ENCODE measurements at regions not wholly inside any gene's neighbourhood (a gene's known extent, or its start where the extent isn't known, plus 50 kb on each side); places are given as distances from the start of the nearest gene placed in this dataset.

DNA sequence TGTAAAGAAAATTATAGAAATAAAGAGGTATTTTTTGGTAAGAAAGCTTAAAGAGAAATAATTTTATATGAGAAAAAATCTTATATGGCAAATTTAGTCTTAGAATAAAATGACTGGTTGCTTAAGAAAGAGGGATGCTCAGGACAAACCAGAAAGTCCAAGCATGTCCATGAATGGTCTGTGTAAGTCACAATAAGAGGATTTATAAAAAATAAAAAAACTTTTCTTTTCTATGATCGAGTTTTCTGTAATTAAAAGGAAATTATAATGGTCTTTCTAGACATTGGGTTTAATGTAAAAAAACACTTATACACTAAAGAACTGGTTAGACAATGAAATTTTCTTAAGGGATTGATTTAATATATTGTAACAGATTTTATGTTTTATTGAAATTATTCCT, 819.6 kb downstream of the TBC1D22A start:
- DNase-seq, result no peak

DNA sequence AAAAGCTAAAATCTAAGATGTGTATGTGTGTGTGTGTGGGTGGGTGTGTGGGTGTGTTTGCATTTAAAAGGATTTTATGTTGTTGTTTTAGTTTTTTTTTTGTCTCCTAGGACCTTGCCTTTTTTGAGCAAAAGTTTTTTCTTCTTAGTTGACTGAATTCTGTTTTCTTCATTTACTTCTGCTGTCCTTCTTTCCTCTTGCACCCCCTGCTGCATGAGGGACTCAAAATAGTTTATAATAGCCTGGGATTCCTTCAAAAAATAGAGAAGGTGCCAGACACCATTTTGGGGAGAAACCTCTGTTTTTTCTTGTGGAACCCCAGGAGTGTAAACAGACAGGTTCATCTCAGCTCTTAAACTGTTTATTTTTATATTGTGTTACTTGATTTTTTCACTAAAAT, 817.7 kb downstream of the TBC1D22A start:
- no peak for DNase-seq

DNA sequence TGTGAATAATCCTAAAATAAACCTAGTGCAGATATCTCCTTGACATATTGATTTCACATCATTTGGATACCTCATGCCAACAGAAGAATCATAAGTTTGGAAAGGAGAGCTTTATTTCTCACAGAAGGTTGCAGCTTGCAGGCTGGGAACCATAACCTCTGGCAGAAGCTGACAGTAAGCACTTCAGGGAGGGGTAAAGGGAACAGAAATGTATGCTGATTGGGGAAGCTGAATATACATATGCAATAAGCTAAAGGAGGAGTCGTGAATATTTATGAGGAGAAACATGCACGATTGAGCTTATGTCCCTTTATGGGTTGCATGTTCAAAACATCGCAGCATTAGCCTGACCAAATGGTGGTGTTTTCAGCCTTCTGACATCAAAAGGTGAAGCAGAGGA, 814.5 kb downstream of the TBC1D22A start:
- no peak for DNase-seq

DNA sequence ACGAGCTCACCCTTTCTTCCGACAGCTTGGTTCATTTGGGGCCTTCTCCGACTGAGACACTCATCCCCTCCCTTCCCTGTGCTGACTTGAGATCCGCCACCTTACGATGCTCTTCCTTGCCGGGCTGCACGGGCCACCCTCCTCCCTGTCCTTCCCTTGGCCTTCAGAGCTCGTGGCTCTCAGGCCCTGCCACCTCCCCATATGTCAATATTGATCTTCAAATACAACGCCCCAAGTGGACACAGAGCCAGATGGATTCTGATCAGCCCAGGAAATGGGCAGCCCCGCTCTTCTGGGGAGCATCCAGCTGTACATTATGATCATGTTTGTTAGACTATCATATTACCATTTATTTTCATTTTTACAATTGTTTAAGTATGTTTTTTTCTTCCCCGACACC, 812.8 kb downstream of the TBC1D22A start:
- no peak for DNase-seq

DNA sequence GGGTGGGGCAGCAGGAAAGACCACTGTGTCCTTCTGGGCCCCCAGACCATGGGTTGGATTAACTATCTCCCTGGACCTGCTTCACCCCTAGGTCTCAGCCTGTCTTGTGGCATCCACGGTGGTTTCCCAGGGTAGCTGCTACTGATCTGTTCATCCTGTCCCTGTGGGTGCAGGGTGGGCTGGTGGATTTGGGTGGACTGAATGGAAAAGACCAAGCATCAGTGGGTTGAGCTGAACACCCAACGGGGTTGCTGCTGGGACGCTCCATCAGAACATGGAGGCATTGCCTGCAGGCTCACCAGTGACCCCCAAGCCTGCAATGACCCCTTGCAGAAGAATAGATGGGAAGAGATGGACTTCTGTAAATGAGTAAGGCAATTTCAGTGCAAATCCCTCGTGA, 812.1 kb downstream of the TBC1D22A start:
- no peak for DNase-seq

DNA sequence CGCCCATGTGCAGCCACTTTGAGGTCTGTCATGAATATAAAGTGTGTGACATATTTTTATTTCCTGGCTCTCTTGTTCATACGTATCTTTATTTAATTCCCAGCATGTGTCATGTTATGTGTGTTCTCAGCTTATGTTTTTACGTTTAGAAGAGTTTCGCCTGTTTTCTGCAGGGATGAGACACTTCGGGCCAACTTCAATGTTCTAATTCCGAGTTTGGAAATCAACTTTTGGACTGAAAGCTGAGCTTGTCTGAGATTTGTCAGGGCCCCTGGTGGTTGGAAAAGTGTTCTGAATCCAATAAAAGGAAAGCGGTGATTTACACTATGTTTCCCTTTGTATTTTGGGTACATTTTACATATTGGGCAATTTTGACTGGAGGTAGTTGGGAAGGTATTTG, 810.7 kb downstream of the TBC1D22A start:
- no peak for DNase-seq

DNA sequence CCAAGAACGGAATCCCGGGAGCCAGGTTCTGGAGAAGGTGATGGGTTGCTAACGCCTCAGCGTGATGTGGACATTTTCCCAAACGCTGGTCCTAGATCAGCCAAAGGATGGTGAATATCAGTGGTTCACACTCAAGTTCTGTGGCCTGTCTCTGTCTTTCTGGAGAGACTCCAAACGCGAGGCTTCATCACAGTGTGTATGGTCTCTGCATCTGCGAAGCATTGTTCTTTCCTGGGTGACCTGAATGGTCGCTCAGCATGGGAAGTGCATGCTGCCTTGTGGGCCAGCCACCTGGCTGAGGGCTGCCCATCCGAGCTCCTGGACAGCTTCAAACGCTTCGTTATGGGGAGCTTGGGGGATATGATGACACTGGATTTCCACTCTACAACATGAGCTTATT, 810.0 kb downstream of the TBC1D22A start:
- no peak for DNase-seq

DNA sequence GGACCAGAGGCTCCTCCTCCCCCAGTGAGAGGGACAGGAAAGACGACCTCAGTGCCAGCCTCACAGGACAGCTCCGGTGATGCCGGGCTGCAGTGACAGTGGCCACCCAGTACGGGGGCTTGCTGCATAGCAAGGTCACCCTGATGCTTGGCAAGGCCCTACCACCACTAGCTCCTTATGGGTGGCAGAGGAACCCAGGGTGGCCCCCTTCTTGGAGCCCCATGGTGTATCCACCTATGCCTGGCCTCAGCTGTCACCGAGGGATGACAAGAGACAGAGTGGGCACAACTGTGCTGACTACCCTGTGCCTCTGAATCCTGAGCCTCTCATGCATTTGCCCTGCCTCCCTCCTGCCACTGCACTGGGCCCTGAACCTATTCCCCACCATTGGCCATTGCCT, 809.2 kb downstream of the TBC1D22A start:
- no peak for DNase-seq

DNA sequence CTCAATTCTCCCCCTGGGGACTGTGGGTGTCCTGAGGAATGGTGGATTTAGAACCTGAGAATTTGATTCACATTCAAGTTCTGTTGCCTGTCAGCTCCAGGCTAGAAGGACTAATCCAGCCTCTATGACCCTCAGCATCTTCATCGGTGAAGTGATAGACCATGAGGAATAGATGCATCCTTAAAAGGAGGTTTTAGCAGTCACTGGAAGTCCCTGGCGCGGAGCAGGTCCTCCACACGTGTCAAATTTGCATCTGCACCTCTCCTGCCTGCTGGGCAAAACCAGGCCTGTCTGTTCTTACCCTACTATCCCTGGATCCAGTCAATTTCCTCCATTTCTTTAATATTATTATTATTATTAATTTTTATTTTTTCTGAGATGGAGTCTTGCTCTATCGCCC, 808.4 kb downstream of the TBC1D22A start:
- DNase-seq, result no peak

DNA sequence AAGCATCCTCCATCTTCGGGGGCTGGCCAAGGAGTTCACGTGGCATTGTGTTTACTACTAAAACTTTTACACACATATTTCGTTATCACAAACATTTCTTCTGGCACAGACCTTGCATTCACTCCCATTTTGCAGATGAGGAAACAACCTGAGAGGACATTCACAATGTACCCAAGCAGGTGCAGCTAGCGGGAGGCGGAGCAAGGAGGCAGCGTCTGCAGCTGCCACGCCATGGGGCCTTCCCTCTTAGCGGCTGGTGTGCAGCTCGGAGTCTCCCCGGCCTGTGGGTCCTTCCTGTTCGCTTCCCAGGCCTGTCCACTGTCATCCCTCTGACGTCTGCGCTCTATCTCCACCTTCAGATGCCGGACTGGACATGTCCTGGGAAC, 807.8 kb downstream of the TBC1D22A start:
- DNase-seq, result no peak

DNA sequence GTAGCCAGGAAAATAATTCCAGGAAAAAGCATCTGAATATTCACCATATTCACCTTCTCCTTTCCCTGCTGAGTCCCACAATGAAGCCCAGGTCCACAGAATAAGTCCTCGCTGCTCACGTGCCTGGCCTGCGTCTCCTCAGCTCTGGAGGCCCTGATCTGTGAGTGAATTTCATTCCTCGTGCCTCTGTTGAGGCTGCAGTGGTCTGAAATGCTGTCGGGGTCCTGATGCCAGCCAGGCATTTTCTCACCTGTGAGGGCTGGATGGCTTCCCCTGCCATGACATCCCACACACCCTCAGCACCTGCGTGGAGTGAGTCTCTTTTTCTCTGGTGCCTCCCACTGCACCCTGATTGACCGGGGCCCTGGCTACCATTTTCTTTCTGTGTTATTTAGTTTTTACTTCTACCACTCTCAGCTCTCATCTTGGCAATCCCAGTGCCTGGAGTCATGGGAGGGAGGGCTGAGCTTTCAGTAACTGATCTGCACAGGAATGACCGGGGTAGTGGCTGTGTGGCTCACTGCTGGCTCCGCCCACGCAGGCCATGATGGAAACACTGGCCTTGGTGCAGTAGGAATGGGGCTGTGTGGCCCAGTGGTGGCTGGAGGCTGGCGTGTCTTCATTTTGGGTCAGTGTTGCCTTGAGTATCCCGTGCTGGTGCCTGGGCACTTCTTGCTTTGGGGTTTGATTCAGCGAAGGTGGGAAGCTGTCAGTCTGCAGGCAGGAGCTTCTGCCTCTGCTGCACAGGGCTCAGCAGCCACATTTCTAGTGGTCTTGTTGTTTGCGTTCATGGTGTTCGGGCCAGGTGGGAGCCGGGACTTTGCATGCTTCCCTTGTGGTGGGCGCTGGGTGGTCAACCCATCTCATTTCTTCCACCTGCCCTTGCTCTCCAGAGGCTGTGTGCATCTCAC, 807.2 kb downstream of the TBC1D22A start:
- DNase-seq, result no peak

DNA sequence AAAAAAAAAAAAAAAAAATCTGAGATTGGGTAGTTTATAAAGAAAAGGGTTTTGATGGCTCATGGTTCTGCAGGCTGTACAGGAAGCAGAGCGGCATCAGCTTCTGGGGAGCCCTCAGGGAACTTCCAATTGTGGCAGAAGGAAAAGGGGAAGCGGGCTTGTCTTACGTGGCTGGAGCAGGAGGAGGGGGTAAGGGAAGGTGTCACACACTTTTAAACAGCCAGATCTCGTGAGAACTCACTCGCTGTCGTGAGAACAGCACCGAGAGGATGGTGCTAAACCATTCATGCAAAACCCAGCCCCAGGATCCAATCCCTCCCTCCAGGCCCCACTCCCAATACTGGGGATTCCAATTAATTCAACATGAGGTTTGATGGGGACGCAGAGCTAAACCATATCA, 806.2 kb downstream of the TBC1D22A start:
- no peak for DNase-seq

DNA sequence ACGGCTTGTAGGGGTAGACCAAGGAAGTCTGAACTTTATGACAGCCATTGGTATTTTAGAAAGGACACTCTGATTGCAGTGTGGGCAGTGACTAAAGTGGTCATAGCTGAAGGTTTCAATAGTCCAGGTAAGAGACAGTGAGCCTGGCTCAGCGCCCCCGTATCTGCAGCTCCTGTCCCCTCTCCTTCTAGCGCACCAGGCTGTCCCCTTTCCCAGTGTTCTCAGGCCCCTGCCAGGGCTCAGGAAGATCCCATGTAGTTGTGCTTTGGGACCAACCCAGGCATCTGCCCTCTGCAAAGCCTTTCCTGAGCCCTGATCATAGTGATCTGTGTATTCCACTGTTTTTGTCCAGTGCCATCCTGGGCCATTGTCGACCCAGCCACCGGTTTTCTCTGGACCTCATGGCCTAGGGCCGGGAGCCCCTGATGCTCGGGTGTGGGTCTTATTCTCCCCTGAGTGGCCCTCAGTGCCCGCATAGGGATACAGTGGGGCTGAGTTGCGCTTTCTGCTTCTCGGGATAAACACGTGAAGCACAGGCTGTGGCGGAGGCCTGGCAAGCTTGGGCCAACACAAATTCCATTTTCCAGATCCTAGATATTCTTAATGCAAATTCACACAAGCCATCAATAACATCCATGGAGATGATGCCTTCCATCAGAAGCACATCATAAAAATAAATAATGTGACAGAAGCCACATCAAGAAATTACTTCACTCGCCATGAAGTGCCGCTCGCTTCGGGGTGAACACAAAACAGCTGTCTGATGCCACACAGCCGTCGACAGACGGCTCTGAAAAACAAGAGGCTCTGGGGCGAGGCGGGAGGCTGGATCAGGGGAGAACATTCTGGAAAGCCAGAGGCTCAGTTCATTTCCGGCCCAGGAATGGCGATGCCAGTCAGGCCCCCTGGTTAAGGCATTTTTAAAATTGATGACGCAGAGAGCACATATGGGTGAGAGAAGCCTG, 805.0 kb downstream of the TBC1D22A start:
- no peak for DNase-seq

DNA sequence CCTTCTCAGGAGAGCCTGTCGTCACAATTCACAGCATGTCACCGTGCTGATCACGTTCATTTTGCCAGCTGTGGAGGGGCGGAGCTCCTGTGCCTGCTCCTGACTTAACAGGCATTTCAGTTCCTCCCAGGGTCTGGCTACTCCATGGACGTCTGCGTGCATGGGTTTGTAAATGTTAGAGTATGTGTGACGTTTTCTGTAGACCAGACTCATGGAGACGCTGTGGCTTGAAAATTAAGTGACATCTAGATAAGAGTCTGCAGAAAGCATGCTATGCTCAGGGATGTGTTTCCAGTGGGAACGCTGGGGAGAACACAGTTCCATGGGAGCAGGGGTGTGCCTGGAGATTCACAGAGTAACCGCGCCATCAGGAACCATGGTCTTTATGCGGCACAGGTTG, 804.0 kb downstream of the TBC1D22A start:
- DNase-seq, result no peak

DNA sequence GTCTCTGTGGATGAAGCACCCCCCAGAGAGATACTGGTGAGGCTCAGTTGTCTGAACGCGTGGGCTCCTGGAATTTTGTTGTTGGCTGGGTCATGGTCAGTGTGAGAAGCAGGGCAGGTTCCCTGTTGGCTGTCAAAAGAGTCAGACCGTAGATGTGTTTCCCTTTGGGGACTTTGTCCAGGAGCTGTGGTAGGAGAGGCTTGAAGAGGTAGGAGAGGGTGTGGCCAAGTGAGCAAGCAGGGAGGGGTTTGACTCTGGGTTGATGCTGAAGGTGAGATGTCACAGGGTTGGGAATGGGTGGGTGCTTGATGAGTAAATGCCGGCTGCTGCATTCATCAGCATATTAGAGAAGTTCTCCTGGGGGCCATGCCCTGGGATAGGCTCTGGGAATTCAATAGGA, 803.2 kb downstream of the TBC1D22A start:
- DNase-seq, result no peak

DNA sequence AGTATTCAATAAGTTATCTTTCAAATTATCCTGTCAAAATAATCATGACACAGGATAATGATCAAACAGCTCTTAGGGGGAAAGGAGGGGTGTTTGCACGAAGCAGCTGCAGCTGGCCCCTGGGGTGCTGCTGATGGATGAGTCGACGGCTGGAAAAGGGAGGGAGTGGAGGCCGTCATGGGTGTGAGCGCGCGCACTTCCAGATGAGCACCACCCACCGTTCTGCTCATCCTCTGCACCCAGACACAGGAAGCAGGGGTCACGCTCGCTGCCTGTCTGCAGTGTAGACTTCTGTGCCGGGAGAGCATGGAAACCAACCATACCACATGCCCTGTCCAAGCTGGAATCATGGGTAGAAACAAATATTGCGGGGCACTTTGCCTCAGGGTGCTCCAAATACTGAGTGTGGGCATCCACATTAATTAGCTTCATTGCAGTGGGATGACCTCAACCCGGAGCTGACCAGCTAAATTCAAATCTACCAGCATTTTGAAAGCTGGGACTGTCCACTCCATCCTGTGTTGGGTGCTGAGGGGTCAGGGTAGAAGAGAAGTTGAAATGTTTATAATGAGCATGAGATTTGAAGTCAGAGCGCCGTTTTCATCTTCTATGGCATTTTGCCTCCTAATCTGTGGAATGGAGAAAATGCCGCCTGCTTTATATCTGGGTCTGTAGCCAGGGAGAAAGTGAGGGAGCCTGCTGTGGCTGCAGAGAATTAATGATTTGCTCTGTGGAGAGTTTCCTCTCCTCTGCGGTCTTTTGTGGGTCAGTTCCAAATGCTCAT, 802.4 kb downstream of the TBC1D22A start:
- DNase-seq, result peak; percentile 67

DNA sequence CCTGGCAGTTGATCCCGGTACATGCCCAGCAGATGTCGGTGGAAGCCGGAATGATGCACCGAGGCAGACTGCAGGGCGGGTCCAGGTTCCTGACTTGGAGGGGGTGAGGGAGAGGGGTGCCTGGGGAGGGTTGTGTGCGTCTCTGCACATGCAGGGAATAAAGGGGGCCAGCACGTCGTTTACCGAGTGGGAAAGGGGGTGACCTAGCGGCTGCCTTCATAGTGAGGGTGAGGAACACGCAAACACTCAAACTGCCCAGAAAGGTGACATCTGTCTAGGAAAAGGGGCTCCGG, 801.7 kb downstream of the TBC1D22A start:
- no peak for DNase-seq

DNA sequence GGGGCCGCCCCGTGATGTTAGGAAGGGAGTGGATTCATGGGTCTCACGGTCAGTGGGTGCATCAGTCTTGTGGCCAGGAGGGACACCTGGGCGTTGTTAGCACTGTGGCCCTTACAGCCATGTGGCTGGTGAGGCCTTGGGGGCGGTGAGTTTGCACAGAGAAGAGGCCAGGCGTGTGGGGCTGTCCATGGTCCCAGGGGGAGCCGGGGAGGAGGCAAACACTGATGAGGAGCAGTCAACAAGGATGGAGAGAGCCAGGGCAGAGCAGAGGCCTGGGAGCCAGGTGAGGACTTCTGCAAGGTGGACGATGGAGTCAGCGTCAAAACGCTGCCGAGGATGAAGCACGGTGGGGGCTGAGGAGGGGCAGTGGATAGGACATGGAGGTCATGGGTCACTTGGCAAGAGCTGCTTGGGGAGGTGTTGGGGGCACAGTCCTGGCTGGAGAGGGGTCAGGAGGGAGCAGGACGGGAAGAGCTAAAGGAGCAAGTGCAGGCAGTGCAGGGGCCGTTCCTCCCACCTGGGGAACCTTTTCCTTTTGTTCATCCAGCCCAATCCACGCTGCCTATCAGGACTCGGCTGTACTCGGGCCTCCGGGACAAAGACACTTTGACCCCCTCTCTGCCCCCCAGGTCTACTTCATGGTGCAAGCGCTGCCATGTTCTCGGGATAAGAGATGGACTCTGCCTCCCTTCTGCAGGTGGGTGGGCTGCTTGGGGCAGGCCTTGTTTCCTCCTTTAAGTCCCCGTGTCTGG, 801.1 kb downstream of the TBC1D22A start:
- DNase-seq, result no peak

DNA sequence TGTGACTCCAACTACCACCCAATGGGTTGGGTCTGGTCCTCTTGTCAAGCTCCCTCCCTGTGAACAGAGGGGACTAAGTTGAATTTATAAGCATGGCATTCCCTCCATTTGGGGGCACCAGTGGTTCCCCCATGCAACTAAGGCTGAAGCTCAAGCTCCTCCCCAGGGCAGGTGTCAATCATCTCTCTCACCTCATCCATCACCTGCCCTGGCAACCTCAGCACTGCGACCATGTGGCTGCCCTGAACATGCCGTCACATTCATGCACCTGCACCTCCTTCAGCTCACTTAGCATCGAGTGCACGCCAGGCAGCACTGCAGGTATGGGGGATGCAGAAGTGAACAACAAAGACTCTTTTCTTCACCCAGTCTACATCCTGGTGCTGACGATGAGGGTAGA, 799.3 kb downstream of the TBC1D22A start:
- DNase-seq, result no peak

DNA sequence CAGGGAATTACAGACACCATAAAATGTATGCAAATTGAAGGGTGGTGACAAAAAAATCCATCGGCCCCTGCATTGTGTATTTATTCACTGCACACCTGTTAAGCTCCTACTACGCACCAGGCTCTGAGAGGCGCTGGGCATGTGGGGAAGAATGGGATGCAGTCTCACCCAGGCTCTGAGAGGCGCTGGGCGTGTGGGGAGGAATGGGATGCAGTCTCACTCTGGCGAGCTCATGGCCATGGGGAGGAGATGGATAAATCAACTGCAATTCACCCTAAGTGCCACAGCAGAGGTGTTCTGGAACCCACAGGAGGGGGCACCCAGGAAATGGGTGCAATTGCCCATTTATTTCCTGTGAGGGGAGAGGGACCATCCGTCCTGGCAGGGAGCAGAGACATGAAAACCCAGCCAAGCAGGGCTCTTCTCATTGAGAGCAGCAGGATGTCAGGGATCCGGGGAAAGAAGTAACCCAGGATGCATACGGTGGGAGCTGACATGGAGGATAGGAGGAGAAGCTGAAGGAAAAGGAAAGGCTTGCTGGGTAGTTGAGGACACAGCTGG, 798.7 kb downstream of the TBC1D22A start:
- no peak for DNase-seq

DNA sequence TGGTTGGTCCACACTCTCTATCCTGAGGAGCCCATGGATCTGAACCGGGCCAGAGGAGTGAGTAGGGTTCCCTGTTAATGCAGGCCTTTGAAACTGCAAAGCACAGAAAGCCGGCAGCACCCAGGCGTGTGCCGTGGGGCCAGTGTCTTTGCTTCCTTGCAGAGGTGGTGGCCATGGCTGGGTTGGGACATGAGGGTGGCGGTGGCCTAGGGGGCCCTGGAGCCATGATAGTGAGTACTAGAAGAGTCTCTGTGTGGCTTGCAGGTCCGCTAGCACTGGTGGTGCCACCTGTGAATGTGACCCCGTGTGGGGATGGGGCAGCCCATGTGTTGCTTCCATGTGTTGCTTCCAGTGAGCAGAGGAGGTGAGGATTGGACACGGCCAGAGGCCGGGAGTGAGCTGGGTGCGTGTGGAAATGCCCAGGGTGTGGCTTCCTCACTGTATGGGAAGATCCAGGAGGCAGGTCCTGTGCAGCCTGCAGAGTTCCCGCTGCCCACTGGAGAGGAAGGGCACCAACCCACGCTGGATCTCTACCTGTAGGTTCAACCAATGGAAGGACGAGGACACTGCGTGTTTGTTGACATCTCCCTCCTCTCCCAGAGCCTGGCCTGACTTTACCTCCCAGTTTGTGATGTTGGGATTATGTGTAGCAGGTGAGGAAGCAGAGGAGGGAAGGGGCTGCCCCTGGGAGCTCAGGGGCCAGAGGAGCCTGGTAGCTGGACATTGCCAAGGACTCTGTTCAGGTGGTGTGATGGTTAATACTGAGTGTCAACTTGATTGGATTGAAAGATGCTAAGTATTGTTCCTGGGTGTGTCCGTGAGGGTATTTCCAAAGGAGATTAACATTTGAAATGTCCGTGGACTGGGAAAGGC, 796.6 kb downstream of the TBC1D22A start:
- DNase-seq, result no peak

Measured in NCI-H345 (cell line).